Tibial nerve (tissue), 3 donors: ENCODE measurements at regions not wholly inside any gene's neighbourhood (a gene's known extent, or its start where the extent isn't known, plus 50 kb on each side); places are given as distances from the start of the nearest gene placed in this dataset.

Experiments used
- CTCF ChIP-seq, 5 experiments: fragments of 200-600 bp in 3 of 5; fragments of 450-650 bp in 2 of 5; sonication (generic) in 3 of 5; IDR thresholded peaks; one replicate each; pipeline ENCODE4 v1.5.1; 2016 to 2019; ENCODE audit warnings: antibody characterized with exemption in 5 of 5, mild to moderate bottlenecking in 3 of 5, moderate library complexity in 2 of 5
- POLR2A ChIP-seq, 2 donors: fragments of 450-650 bp; IDR thresholded peaks; one replicate each; pipeline ENCODE4 v1.6.1; 2017; ENCODE audit warnings: antibody characterized with exemption in 2 of 2, mild to moderate bottlenecking in 2 of 2, moderate library complexity in 2 of 2

GRCh38 chr4:162793004-162793403, 373.7 kb downstream of the NAF1 start:
- no peak for TF ChIP-seq POLR2A (IDR thresholded peaks at IDR 0.05)
- no peak for TF ChIP-seq CTCF (IDR thresholded peaks at IDR 0.05)
